Panc1 (cell line): ENCODE measurements at regions not wholly inside any gene's neighbourhood (a gene's known extent, or its start where the extent isn't known, plus 50 kb on each side); places are given as distances from the start of the nearest gene placed in this dataset.

Experiments
- ATAC-seq: fragments of 200-7000 bp; cut with Tn5 transposase; 2 replicates; pipeline ENCODE4 v1.9.1; 2020; ENCODE audit warnings: mild to moderate bottlenecking, moderate library complexity
- BruUV-seq: library from RNA; stranded (reverse); fragments of 400-500 nt; replicated peaks from 2 replicates; lab custom pipeline; 2021; lab: Mats Ljungman, UMichigan
- CTCF ChIA-PET: fragments of 300-600 bp; sonication (Branson Sonifier 250); formaldehyde crosslinking; loops from one replicate; lab custom pipeline; 2022; ENCODE audit warnings: antibody characterized with exemption; lab: Charles Lee
- POLR2A ChIA-PET: fragments of 300-600 bp; sonication (Branson Sonifier 250); formaldehyde crosslinking; loops from one replicate; lab custom pipeline; 2022; ENCODE audit warnings: antibody characterized with exemption; lab: Charles Lee
- DNase-seq: peaks from one replicate; pipeline ENCODE4 v3.0.0-alpha.2; 2010; ENCODE audit warnings: low read depth, low spot score
- H3K27ac ChIP-seq: 2 replicates; pipeline ENCODE4 v1.5.1; 2011; ENCODE audit warnings: mild to moderate bottlenecking, low read length, inconsistent platforms
- H3K27me3 ChIP-seq: fragments of 200-500 bp; sonication (Bioruptor generic); 2 replicates; pipeline ENCODE4 v1.6.0; 2014; ENCODE audit warnings: low read length, inconsistent platforms; ENCODE audit not compliant: control insufficient read depth, insufficient read depth
- H3K36me3 ChIP-seq: fragments of 200-500 bp; sonication (Bioruptor generic); 2 replicates; pipeline ENCODE4 v1.5.1; 2014; ENCODE audit warnings: inconsistent platforms, mild to moderate bottlenecking, low read length, moderate library complexity; ENCODE audit not compliant: control insufficient read depth, insufficient read depth
- H3K4me1 ChIP-seq: 2 replicates; pipeline ENCODE4 v1.5.1; 2011; ENCODE audit warnings: inconsistent platforms, mild to moderate bottlenecking, low read length, moderate library complexity; ENCODE audit not compliant: control insufficient read depth, insufficient read depth
- H3K4me3 ChIP-seq, 2 experiments: 2 replicates each; pipeline ENCODE4 v1.5.1; 2011 to 2012; ENCODE audit warnings: low read depth in 2 of 2, low read length in 2 of 2, mild to moderate bottlenecking in 2 of 2, inconsistent platforms in 1 of 2, moderate library complexity in 1 of 2
- H3K9me3 ChIP-seq: fragments of 200-500 bp; sonication (Bioruptor generic); 2 replicates; pipeline ENCODE4 v1.5.1; 2014; ENCODE audit warnings: low read depth, mild to moderate bottlenecking, inconsistent platforms, low read length, moderate library complexity; ENCODE audit not compliant: control insufficient read depth, insufficient read depth
- CTCF ChIP-seq: fragments of 450-650 bp; IDR thresholded peaks from 2 replicates; pipeline ENCODE4 v1.5.1; 2017; ENCODE audit warnings: mild to moderate bottlenecking
- POLR2AphosphoS5 ChIP-seq: IDR thresholded peaks from 2 replicates; pipeline ENCODE4 v1.6.1; 2012; ENCODE audit warnings: mild to moderate bottlenecking, low read depth, low read length, moderate library complexity
- REST ChIP-seq, 2 experiments: IDR thresholded peaks; 2 replicates each; pipeline ENCODE4 v1.6.1; 2011 to 2012; ENCODE audit warnings: low read depth in 2 of 2, control low read depth in 1 of 2, low read length in 1 of 2, mild to moderate bottlenecking in 1 of 2, moderate library complexity in 1 of 2; ENCODE audit not compliant: insufficient read depth in 1 of 2
- SIN3A ChIP-seq: IDR thresholded peaks from 2 replicates; pipeline ENCODE4 v1.6.1; 2012; ENCODE audit warnings: low read depth, mild to moderate bottlenecking, low read length, moderate library complexity, borderline replicate concordance; ENCODE audit not compliant: insufficient read depth
- TCF7L2 ChIP-seq: IDR thresholded peaks from 2 replicates; pipeline ENCODE4 v1.6.1; 2011; ENCODE audit warnings: mild to moderate bottlenecking, low read depth, low read length, inconsistent platforms
- in situ Hi-C: cut with HindIII; loops from 2 replicates; pipeline ENCODE4 v1.10.0; 2016; ENCODE audit warnings: low sequenced_read_pairs, low pct_unique_long_range_greater_than_20kb
- intact Hi-C: fragments of 100-400 bp; cut with micrococcal nuclease; formaldehyde crosslinking; loops from one replicate; pipeline ENCODE4 v1.10.0; 2022; ENCODE audit not compliant: unreplicated experiment

GRCh38 chr18:39366656-39367055 is 1801.1 kb upstream of the CELF4 start:
- ATAC-seq (no peak), DNase-seq (no peak)
- intact Hi-C loops (no loop called here), in situ Hi-C loops (no loop called here)
- no peaks in the 10 kb centered on the region for H3K27me3 ChIP-seq
- H3K4me3 ChIP-seq = no peak overlapping the region
- ChIA-PET CTCF (no interaction called here), POLR2A (no interaction called here)
- no peaks in the 10 kb centered on the region for H3K4me1 ChIP-seq
- H3K9me3 ChIP-seq = no peaks in the 10 kb centered on the region
- H3K27ac ChIP-seq = no peak overlapping the region
- no peaks in the 10 kb centered on the region for H3K36me3 ChIP-seq
- BruUV-seq = no TSS peak
- TF ChIP-seq POLR2AphosphoS5 (no peak), CTCF (no peak), TCF7L2 (no peak), SIN3A (no peak), REST (IDR thresholded peaks at IDR 0.05; ENCODE audit: insufficient read depth in 1 of 2, low read depth in 2 of 2, low read length in 1 of 2) (no peak)

- ChIA-PET CTCF (no interaction called here), POLR2A (no interaction called here)
- in situ Hi-C loops = no loop called here
- Histone ChIP-seq H3K27me3 (no peaks in the 10 kb centered on the region), H3K27ac (no peak overlapping the region), H3K9me3 (no peaks in the 10 kb centered on the region), H3K4me3 (no peak overlapping the region), H3K36me3 (no peaks in the 10 kb centered on the region), H3K4me1 (no peaks in the 10 kb centered on the region)
- intact Hi-C loops = no loop called here
- TF ChIP-seq TCF7L2 (no peak), CTCF (no peak), POLR2AphosphoS5 (no peak), REST (IDR thresholded peaks at IDR 0.05; ENCODE audit: insufficient read depth in 1 of 2, low read depth in 2 of 2, low read length in 1 of 2) (no peak), SIN3A (no peak)
- DNase-seq (no peak), ATAC-seq (no peak)
- BruUV-seq = no TSS peak
Measured at GRCh38 chr18:39365836-39366485, 1800.4 kb upstream of the CELF4 start.
